SU-DHL-6 (cell line): ENCODE measurements at regions not wholly inside any gene's neighbourhood (a gene's known extent, or its start where the extent isn't known, plus 50 kb on each side); places are given as distances from the start of the nearest gene placed in this dataset.
"Not testable (repeated sequence)": the region's sequence is repeated elsewhere in the genome, so short reads cannot be mapped to it uniquely, and the experiment has no call there.

Experiments used
- H2AFZ ChIP-seq: fragments of 200-600 bp; sonication (generic); 2 replicates; pipeline ENCODE4 v1.6.1; 2014; ENCODE audit warnings: low read depth, mild to moderate bottlenecking, moderate library complexity, mixed read lengths, antibody characterized with exemption, low read length; ENCODE audit not compliant: severe bottlenecking
- H3F3A ChIP-seq: fragments of 200-600 bp; shearing (Covaris generic); 2 replicates; pipeline ENCODE4 v1.6.0; 2016; ENCODE audit warnings: antibody characterized with exemption, mild to moderate bottlenecking; ENCODE audit not compliant: insufficient read depth
- H3K27ac ChIP-seq: fragments of 200-600 bp; sonication (generic); 2 replicates; pipeline ENCODE4 v1.5.1; 2016; ENCODE audit warnings: low read depth, mild to moderate bottlenecking, low read length, moderate library complexity, mixed read lengths
- H3K27me3 ChIP-seq: fragments of 200-600 bp; sonication (generic), shearing (Covaris generic); 2 replicates; pipeline ENCODE4 v1.6.0; 2014; ENCODE audit warnings: mild to moderate bottlenecking, low read length
- H3K36me3 ChIP-seq: fragments of 200-600 bp; sonication (generic); 2 replicates; pipeline ENCODE4 v1.6.1; 2014; ENCODE audit warnings: mild to moderate bottlenecking, low read length, mixed read lengths
- H3K4me2 ChIP-seq: fragments of 300-600, 200-600 bp; shearing (Covaris generic), sonication (generic); 2 replicates; pipeline ENCODE4 v1.6.0; 2014; ENCODE audit warnings: low read length, low read depth, mild to moderate bottlenecking; ENCODE audit not compliant: poor library complexity, severe bottlenecking
- H3K4me3 ChIP-seq: fragments of 200-600 bp; sonication (generic); 2 replicates; pipeline ENCODE4 v1.5.1; 2014; ENCODE audit warnings: antibody characterized with exemption, low read length, mild to moderate bottlenecking, mixed read lengths; ENCODE audit not compliant: insufficient read depth, poor library complexity, severe bottlenecking
- H3K79me2 ChIP-seq: fragments of 200-600 bp; sonication (generic); 2 replicates; pipeline ENCODE4 v1.6.1; 2014; ENCODE audit warnings: mild to moderate bottlenecking, low read length, moderate library complexity; ENCODE audit not compliant: insufficient read depth
- H3K9ac ChIP-seq: fragments of 200-600 bp; sonication (generic); 2 replicates; pipeline ENCODE4 v1.7.0; 2014; ENCODE audit warnings: mild to moderate bottlenecking, low read length
- H3K9me2 ChIP-seq: fragments of 200-600 bp; sonication (generic); replicated peaks from 2 replicates; pipeline ENCODE4 v1.6.1; 2014; ENCODE audit warnings: low read length; ENCODE audit not compliant: insufficient read depth
- H3K9me3 ChIP-seq: fragments of 200-600 bp; sonication (generic); 2 replicates; pipeline ENCODE4 v1.6.1; 2014; ENCODE audit warnings: low read length, mixed read lengths; ENCODE audit not compliant: insufficient read depth
- H4K20me1 ChIP-seq: fragments of 200-600 bp; sonication (generic); 2 replicates; pipeline ENCODE4 v1.6.1; 2014; ENCODE audit warnings: low read depth, mild to moderate bottlenecking, antibody characterized with exemption, low read length, moderate library complexity, mixed read lengths
- CTCF ChIP-seq: fragments of 200-600 bp; sonication (generic); IDR thresholded peaks from one replicate; pipeline ENCODE4 v1.5.1; 2017; ENCODE audit warnings: antibody characterized with exemption, mild to moderate bottlenecking, low read length, moderate library complexity; ENCODE audit not compliant: insufficient read depth, poor library complexity, severe bottlenecking
- EZH2phosphoT487 ChIP-seq: fragments of 200-600 bp; sonication (generic), shearing (Covaris generic); conservative IDR thresholded peaks from 2 replicates; pipeline ENCODE4 v1.6.1; 2018; ENCODE audit warnings: mild to moderate bottlenecking, antibody characterized with exemption, low read length, moderate library complexity, mixed read lengths

- no peaks in the 10 kb centered on the region for H3K36me3 ChIP-seq
- H3K4me3 ChIP-seq: no peak overlapping the region
- H3K27me3 ChIP-seq: no peaks in the 10 kb centered on the region
- H3K9me3 ChIP-seq: no peaks in the 10 kb centered on the region
- H2AFZ ChIP-seq: no peak overlapping the region
- TF ChIP-seq EZH2phosphoT487 (no peak), CTCF (no peak)
- H3K79me2 ChIP-seq: no peaks in the 10 kb centered on the region
- no peaks in the 10 kb centered on the region for H3F3A ChIP-seq
- no peak overlapping the region for H3K9ac ChIP-seq
- no peaks in the 10 kb centered on the region for H4K20me1 ChIP-seq
- H3K4me2 ChIP-seq: no peak overlapping the region
- no peaks in the 10 kb centered on the region for H3K9me2 ChIP-seq
- H3K27ac ChIP-seq: no peak overlapping the region
These were observed 336.3 kb downstream of the TFAP2A start for GRCh38 chr6:10078581-10078980.

DNA sequence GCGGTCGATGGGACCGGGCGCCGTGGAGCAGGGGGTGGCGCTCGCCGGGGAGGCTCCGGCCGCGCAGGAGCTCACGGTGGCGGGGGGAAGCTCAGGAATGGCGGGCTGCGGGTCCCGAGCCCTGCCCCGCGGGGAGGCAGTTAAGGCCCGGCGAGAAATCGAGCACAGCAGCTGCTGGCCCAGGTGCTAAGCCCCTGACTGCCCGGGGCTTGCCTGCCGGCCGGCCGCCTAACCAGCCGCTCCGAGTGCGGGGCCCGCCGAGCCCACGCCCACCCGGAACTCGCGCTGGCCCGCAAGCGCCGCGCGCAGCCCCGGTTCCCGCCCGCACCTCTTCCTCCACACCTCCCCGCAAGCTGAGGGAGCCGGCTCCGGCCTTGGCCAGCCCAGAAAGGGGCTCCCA is 340.1 kb downstream of the TFAP2A start:
- not testable (repeated sequence) for H3K4me3 ChIP-seq, H3K36me3 ChIP-seq, H3K4me2 ChIP-seq, H3K79me2 ChIP-seq, H3K27ac ChIP-seq, H3K9ac ChIP-seq, H3F3A ChIP-seq, H2AFZ ChIP-seq, H3K9me2 ChIP-seq, H4K20me1 ChIP-seq, H3K27me3 ChIP-seq, H3K9me3 ChIP-seq

DNA sequence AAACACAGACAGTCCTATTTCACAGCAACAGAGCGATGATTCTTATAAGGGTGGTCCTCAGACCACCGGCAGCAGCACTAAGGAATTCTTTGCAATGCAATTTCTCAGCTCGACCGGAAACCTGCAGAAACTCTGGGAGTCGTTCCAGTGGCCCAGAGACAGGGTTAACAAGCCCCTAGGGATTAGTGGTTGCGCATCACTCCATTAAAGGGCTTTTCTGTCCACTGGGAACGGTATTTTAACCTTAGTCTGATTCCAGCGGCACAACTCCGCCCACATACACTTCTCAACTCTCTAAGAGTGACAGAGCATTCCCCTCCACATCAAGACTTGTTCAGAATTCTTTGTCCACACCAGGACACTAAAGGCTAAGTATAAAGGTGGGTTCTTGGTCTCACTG is 341.5 kb downstream of the TFAP2A start:
- no peak overlapping the region for H3K4me3 ChIP-seq
- no peaks in the 10 kb centered on the region for H3K9me3 ChIP-seq
- no peak overlapping the region for H3K27ac ChIP-seq
- no peaks in the 10 kb centered on the region for H4K20me1 ChIP-seq
- no peak overlapping the region for H3K9ac ChIP-seq
- H3K4me2 ChIP-seq: no peak overlapping the region
- H2AFZ ChIP-seq: no peak overlapping the region
- no peak for TF ChIP-seq CTCF
- no peak for TF ChIP-seq EZH2phosphoT487
- H3K27me3 ChIP-seq: no peaks in the 10 kb centered on the region
- no peaks in the 10 kb centered on the region for H3F3A ChIP-seq
- H3K36me3 ChIP-seq: no peaks in the 10 kb centered on the region
- no peaks in the 10 kb centered on the region for H3K79me2 ChIP-seq
- H3K9me2 ChIP-seq: no peaks in the 10 kb centered on the region

DNA sequence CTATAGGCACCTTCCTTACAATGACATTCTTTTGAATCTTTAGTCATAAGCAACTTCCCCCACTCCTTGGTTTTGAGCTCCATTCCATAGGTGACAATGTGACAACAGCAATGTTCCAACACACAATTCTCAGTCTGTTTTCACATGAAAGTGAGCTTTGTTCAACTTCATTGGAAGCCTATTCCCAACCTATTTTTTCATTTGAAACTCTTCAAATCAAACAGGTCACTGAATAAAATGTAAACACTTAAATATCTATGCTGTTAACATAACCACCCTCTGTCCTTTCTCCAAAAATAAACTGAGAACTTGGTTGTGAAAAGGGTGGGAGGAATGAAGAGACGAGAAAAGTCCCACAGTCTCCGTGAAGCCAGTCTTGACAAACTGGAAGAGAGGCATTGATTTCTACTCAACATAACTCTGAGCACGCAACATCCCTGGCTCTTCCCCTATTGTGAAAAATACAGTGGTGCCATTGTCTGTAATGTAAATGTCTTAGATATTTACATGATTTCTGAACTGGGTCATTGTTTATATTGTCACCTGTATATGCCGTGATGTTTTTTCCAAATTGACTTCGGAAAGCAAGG is 343.1 kb downstream of the TFAP2A start:
- no peaks in the 10 kb centered on the region for H3K79me2 ChIP-seq
- no peaks in the 10 kb centered on the region for H3K27me3 ChIP-seq
- no peak overlapping the region for H3K9ac ChIP-seq
- no peak overlapping the region for H3K4me2 ChIP-seq
- no peak overlapping the region for H3K4me3 ChIP-seq
- no peaks in the 10 kb centered on the region for H3K9me3 ChIP-seq
- H3K36me3 ChIP-seq: no peaks in the 10 kb centered on the region
- H4K20me1 ChIP-seq: no peaks in the 10 kb centered on the region
- H3F3A ChIP-seq: no peaks in the 10 kb centered on the region
- no peaks in the 10 kb centered on the region for H3K9me2 ChIP-seq
- TF ChIP-seq EZH2phosphoT487 (no peak), CTCF (no peak)
- no peak overlapping the region for H3K27ac ChIP-seq
- H2AFZ ChIP-seq: no peak overlapping the region
